ENCODE measurements at regions not wholly inside any gene's neighbourhood (a gene's known extent, or its start where the extent isn't known, plus 50 kb on each side); places are given as distances from the start of the nearest gene placed in this dataset.
"Not testable (repeated sequence)": the region's sequence is repeated elsewhere in the genome, so short reads cannot be mapped to it uniquely, and the experiment has no call there.

- DNase-seq (ENCODE audit: low read depth in 1 of 2, low spot score in 1 of 2): no peak
- in situ Hi-C loops (cut with HindIII; ENCODE audit: low pct_unique_long_range_greater_than_20kb, low sequenced_read_pairs): no loop called here
- TF ChIP-seq JUND (IDR thresholded peaks at IDR 0.05; ENCODE audit: low read depth): no peak
These were observed 1323.9 kb upstream of the DDX18 start for GRCh38 chr2:116490511-116491145.

GRCh38 chr2:116491292-116491691, 1323.2 kb upstream of the DDX18 start:
- peak in 1 of 2 experiments; percentile 5 for DNase-seq (ENCODE audit: low read depth in 1 of 2, low spot score in 1 of 2)
- in situ Hi-C loops (cut with HindIII; ENCODE audit: low pct_unique_long_range_greater_than_20kb, low sequenced_read_pairs): no loop called here
- TF ChIP-seq JUND (IDR thresholded peaks at IDR 0.05; ENCODE audit: low read depth): no peak

GRCh38 chr2:116499389-116499788, 1315.1 kb upstream of the DDX18 start:
- TF ChIP-seq JUND (IDR thresholded peaks at IDR 0.05; ENCODE audit: low read depth): no peak
- DNase-seq (ENCODE audit: low read depth in 1 of 2, low spot score in 1 of 2): no peak
- in situ Hi-C loops (cut with HindIII; ENCODE audit: low pct_unique_long_range_greater_than_20kb, low sequenced_read_pairs): no loop called here

- in situ Hi-C loops (cut with HindIII; ENCODE audit: low pct_unique_long_range_greater_than_20kb, low sequenced_read_pairs): no loop called here
- DNase-seq (ENCODE audit: low read depth in 1 of 2, low spot score in 1 of 2): peak in 1 of 2 experiments; percentile 72
- no peak for TF ChIP-seq JUND (IDR thresholded peaks at IDR 0.05; ENCODE audit: low read depth)
These were observed 1304.3 kb upstream of the DDX18 start for GRCh38 chr2:116510117-116510671.

GRCh38 chr2:116511426-116511825, 1303.1 kb upstream of the DDX18 start:
- no peak for TF ChIP-seq JUND (IDR thresholded peaks at IDR 0.05; ENCODE audit: low read depth)
- no peak for DNase-seq (ENCODE audit: low read depth in 1 of 2, low spot score in 1 of 2)
- in situ Hi-C loops (cut with HindIII; ENCODE audit: low pct_unique_long_range_greater_than_20kb, low sequenced_read_pairs): no loop called here

GRCh38 chr2:116513991-116514390, 1300.5 kb upstream of the DDX18 start:
- DNase-seq (ENCODE audit: low read depth in 1 of 2, low spot score in 1 of 2): no peak
- TF ChIP-seq JUND (IDR thresholded peaks at IDR 0.05; ENCODE audit: low read depth): no peak
- in situ Hi-C loops (cut with HindIII; ENCODE audit: low pct_unique_long_range_greater_than_20kb, low sequenced_read_pairs): no loop called here

GRCh38 chr2:116517936-116518335, 1296.6 kb upstream of the DDX18 start:
- no peak for DNase-seq (ENCODE audit: low read depth in 1 of 2, low spot score in 1 of 2)
- in situ Hi-C loops (cut with HindIII; ENCODE audit: low pct_unique_long_range_greater_than_20kb, low sequenced_read_pairs): no loop called here
- TF ChIP-seq JUND (IDR thresholded peaks at IDR 0.05; ENCODE audit: low read depth): no peak

- DNase-seq (ENCODE audit: low read depth in 1 of 2, low spot score in 1 of 2): no peak
- TF ChIP-seq JUND (IDR thresholded peaks at IDR 0.05; ENCODE audit: low read depth): no peak
- in situ Hi-C loops (cut with HindIII; ENCODE audit: low pct_unique_long_range_greater_than_20kb, low sequenced_read_pairs): no loop called here
These were observed 1276.7 kb upstream of the DDX18 start for GRCh38 chr2:116537811-116538210.

- no peak for TF ChIP-seq JUND (IDR thresholded peaks at IDR 0.05; ENCODE audit: low read depth)
- no peak for DNase-seq (ENCODE audit: low read depth in 1 of 2, low spot score in 1 of 2)
- in situ Hi-C loops (cut with HindIII; ENCODE audit: low pct_unique_long_range_greater_than_20kb, low sequenced_read_pairs): no loop called here
These were observed 1269.0 kb upstream of the DDX18 start for GRCh38 chr2:116545286-116546068.

GRCh38 chr2:116552738-116553419, 1261.6 kb upstream of the DDX18 start:
- in situ Hi-C loops (cut with HindIII; ENCODE audit: low pct_unique_long_range_greater_than_20kb, low sequenced_read_pairs); DNase-seq (ENCODE audit: low read depth in 1 of 2, low spot score in 1 of 2): not testable (repeated sequence)

GRCh38 chr2:116580209-116580608, 1234.3 kb upstream of the DDX18 start:
- in situ Hi-C loops (cut with HindIII; ENCODE audit: low pct_unique_long_range_greater_than_20kb, low sequenced_read_pairs): no loop called here
- no peak for DNase-seq (ENCODE audit: low read depth in 1 of 2, low spot score in 1 of 2)
- no peak for TF ChIP-seq JUND (IDR thresholded peaks at IDR 0.05; ENCODE audit: low read depth)

GRCh38 chr2:116582850-116583249, 1231.6 kb upstream of the DDX18 start:
- no peak for TF ChIP-seq JUND (IDR thresholded peaks at IDR 0.05; ENCODE audit: low read depth)
- in situ Hi-C loops (cut with HindIII; ENCODE audit: low pct_unique_long_range_greater_than_20kb, low sequenced_read_pairs): no loop called here
- no peak for DNase-seq (ENCODE audit: low read depth in 1 of 2, low spot score in 1 of 2)
